ENCODE measurements at regions not wholly inside any gene's neighbourhood (a gene's known extent, or its start where the extent isn't known, plus 50 kb on each side); places are given as distances from the start of the nearest gene placed in this dataset.

- H3K27ac ChIP-seq: no peak overlapping the region
- TF ChIP-seq CTCF (conservative IDR thresholded peaks at IDR 0.05) (no peak), ZFX (IDR thresholded peaks at IDR 0.05) (no peak)
These were observed 1818.6 kb downstream of the PCDH9 start for GRCh38 chr13:65411521-65411920.

- no peak for TF ChIP-seq CTCF (conservative IDR thresholded peaks at IDR 0.05)
- no peak for TF ChIP-seq ZFX (IDR thresholded peaks at IDR 0.05)
- H3K27ac ChIP-seq: no peak overlapping the region
These were observed 1819.3 kb downstream of the PCDH9 start for GRCh38 chr13:65410791-65411190.

GRCh38 chr13:65401315-65401714 lies 1828.8 kb downstream of the PCDH9 start:
- no peak overlapping the region for H3K27ac ChIP-seq
- TF ChIP-seq CTCF (conservative IDR thresholded peaks at IDR 0.05): no peak
- no peak for TF ChIP-seq ZFX (IDR thresholded peaks at IDR 0.05)

- TF ChIP-seq CTCF (conservative IDR thresholded peaks at IDR 0.05) (no peak), ZFX (IDR thresholded peaks at IDR 0.05) (no peak)
- no peak overlapping the region for H3K27ac ChIP-seq
These were observed 1829.4 kb downstream of the PCDH9 start for GRCh38 chr13:65400702-65401101.

- TF ChIP-seq CTCF (conservative IDR thresholded peaks at IDR 0.05) (no peak), ZFX (IDR thresholded peaks at IDR 0.05) (no peak)
- no peak overlapping the region for H3K27ac ChIP-seq
These were observed 1842.3 kb downstream of the PCDH9 start for GRCh38 chr13:65387743-65388347.

GRCh38 chr13:65378943-65379519 lies 1851.1 kb downstream of the PCDH9 start:
- TF ChIP-seq CTCF (conservative IDR thresholded peaks at IDR 0.05) (no peak), ZFX (IDR thresholded peaks at IDR 0.05) (no peak)
- H3K27ac ChIP-seq: no peak overlapping the region

GRCh38 chr13:65378484-65378883 lies 1851.7 kb downstream of the PCDH9 start:
- H3K27ac ChIP-seq: no peak overlapping the region
- no peak for TF ChIP-seq CTCF (conservative IDR thresholded peaks at IDR 0.05)
- no peak for TF ChIP-seq ZFX (IDR thresholded peaks at IDR 0.05)

Data from C4-2B (cell line).